Sciatic nerve (tissue), 2 donors: ENCODE measurements at regions not wholly inside any gene's neighbourhood (a gene's known extent, or its start where the extent isn't known, plus 50 kb on each side); places are given as distances from the start of the nearest gene placed in this dataset.
A peak's percentile ranks its signal among the peaks of the same experiment; 100 is the strongest.

Experiments used
- ATAC-seq: fragments of 200-7000 bp; cut with Tn5 transposase; one replicate; pipeline ENCODE4 v1.9.1; 2020; ENCODE audit warnings: mild to moderate bottlenecking, moderate library complexity
- DNase-seq: peaks from one replicate; pipeline ENCODE4 v3.0.0-alpha.2; 2020; ENCODE audit warnings: low spot score
- intact Hi-C: fragments of 100-400 bp; cut with DNase I; formaldehyde crosslinking; loops from one replicate; pipeline ENCODE4 v1.14.2; 2022
- donor health status: DM: no; HTN: no; CAD: no.
- donor health status: DM: no; HTN: no; CAD: no.

- no peak for DNase-seq
- peak; percentile 77 for ATAC-seq
- intact Hi-C loops = no loop called here
Measured at GRCh38 chr22:22425783-22426624, 82.5 kb downstream of the ZNF280B start.

- intact Hi-C loops = no loop called here
Measured at GRCh38 chr22:22427542-22428065, 80.9 kb downstream of the ZNF280B start.

GRCh38 chr22:22428222-22429098 is 80.1 kb downstream of the ZNF280B start:
- DNase-seq (no peak), ATAC-seq (no peak)
- intact Hi-C loops = no loop called here

More at GRCh38 chr22:22427542-22428065, 80.9 kb downstream of the ZNF280B start:
- no peak for ATAC-seq
- no peak for DNase-seq

GRCh38 chr22:22429369-22430108 is 79.0 kb downstream of the ZNF280B start:
- intact Hi-C loops = no loop called here
- ATAC-seq (no peak), DNase-seq (no peak)

GRCh38 chr22:22430111-22430820 is 78.3 kb downstream of the ZNF280B start:
- no peak for ATAC-seq
- no peak for DNase-seq
- intact Hi-C loops = no loop called here

- DNase-seq = peak; percentile 77
- ATAC-seq = peak; percentile 91
- intact Hi-C loops = no loop called here
Measured at GRCh38 chr22:22431271-22432220, 77.0 kb downstream of the ZNF280B start.

- ATAC-seq = peak; percentile 21
- intact Hi-C loops = no loop called here
- no peak for DNase-seq
Measured at GRCh38 chr22:22432479-22432878, 76.1 kb downstream of the ZNF280B start.

- DNase-seq = no peak
- ATAC-seq = no peak
- intact Hi-C loops = no loop called here
Measured at GRCh38 chr22:22432937-22433336, 75.6 kb downstream of the ZNF280B start.

GRCh38 chr22:22433770-22434169 is 74.8 kb downstream of the ZNF280B start:
- ATAC-seq = no peak
- no peak for DNase-seq
- intact Hi-C loops = no loop called here
